Neural cell (in vitro differentiated cells): ENCODE measurements at regions not wholly inside any gene's neighbourhood (a gene's known extent, or its start where the extent isn't known, plus 50 kb on each side); places are given as distances from the start of the nearest gene placed in this dataset.

Experiments used
- EZH2 ChIP-seq: fragments of 200-600, 300-800 bp; shearing (Covaris generic), sonication (generic); IDR thresholded peaks from 2 replicates; pipeline ENCODE4 v1.6.1; 2014; ENCODE audit warnings: antibody characterized with exemption, low read length, borderline replicate concordance, mild to moderate bottlenecking; ENCODE audit not compliant: insufficient read depth, poor library complexity, severe bottlenecking
- MXI1 ChIP-seq: fragments of 450-650 bp; conservative IDR thresholded peaks from 2 replicates; pipeline ENCODE4 v1.6.1; 2014; ENCODE audit warnings: antibody characterized with exemption, mild to moderate bottlenecking; ENCODE audit not compliant: poor library complexity, severe bottlenecking
- POLR2AphosphoS5 ChIP-seq: IDR thresholded peaks from 2 replicates; pipeline ENCODE4 v1.6.1; 2012
- RAD21 ChIP-seq: fragments of 450-650 bp; conservative IDR thresholded peaks from 2 replicates; pipeline ENCODE4 v1.6.1; 2014; ENCODE audit warnings: antibody characterized with exemption, mild to moderate bottlenecking, moderate library complexity
- SMC3 ChIP-seq: fragments of 450-650 bp; conservative IDR thresholded peaks from 2 replicates; pipeline ENCODE4 v1.6.1; 2014; ENCODE audit warnings: antibody characterized with exemption, mild to moderate bottlenecking, moderate library complexity; ENCODE audit not compliant: poor library complexity
- TAF1 ChIP-seq: IDR thresholded peaks from 2 replicates; pipeline ENCODE4 v1.6.1; 2012; ENCODE audit warnings: low read depth
- TF ChIP-seq, protein P1 (sequence below): fragments of 450-650 bp; IDR thresholded peaks from 2 replicates; pipeline ENCODE4 v1.5.1; 2014; ENCODE audit warnings: antibody characterized with exemption, mild to moderate bottlenecking, moderate library complexity; ENCODE audit not compliant: poor library complexity, severe bottlenecking
- TF ChIP-seq, protein P2 (sequence below): IDR thresholded peaks from 2 replicates; pipeline ENCODE4 v1.6.1; 2012; ENCODE audit warnings: borderline replicate concordance

DNA sequence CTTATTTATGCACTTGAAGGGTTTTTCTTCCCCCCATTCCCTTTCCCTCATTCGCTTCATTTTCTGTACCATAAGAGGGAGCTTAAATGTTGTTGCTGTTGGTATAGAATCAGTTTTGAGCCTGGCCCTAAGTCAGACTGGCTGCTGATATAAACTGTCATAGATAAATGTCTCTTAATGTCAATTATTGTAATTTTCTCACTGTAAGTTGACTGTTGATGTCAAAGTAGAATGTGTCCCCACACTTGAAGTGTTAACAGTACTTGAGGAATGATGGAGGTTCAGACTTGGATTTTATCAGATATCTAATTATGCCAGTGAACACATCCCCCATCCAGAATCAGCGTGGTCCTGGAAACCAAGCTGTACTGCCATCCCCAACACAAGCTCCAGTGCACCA lies 87.8 kb downstream of the PRR15 start:
- no peak for TF ChIP-seq SMC3
- TF ChIP-seq, protein P1, sequence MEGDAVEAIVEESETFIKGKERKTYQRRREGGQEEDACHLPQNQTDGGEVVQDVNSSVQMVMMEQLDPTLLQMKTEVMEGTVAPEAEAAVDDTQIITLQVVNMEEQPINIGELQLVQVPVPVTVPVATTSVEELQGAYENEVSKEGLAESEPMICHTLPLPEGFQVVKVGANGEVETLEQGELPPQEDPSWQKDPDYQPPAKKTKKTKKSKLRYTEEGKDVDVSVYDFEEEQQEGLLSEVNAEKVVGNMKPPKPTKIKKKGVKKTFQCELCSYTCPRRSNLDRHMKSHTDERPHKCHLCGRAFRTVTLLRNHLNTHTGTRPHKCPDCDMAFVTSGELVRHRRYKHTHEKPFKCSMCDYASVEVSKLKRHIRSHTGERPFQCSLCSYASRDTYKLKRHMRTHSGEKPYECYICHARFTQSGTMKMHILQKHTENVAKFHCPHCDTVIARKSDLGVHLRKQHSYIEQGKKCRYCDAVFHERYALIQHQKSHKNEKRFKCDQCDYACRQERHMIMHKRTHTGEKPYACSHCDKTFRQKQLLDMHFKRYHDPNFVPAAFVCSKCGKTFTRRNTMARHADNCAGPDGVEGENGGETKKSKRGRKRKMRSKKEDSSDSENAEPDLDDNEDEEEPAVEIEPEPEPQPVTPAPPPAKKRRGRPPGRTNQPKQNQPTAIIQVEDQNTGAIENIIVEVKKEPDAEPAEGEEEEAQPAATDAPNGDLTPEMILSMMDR = no peak
- no peak for TF ChIP-seq EZH2
- no peak for TF ChIP-seq RAD21
- no peak for TF ChIP-seq TAF1
- peak; percentile 61 for TF ChIP-seq POLR2AphosphoS5
- TF ChIP-seq MXI1 = no peak
- TF ChIP-seq, protein P2, sequence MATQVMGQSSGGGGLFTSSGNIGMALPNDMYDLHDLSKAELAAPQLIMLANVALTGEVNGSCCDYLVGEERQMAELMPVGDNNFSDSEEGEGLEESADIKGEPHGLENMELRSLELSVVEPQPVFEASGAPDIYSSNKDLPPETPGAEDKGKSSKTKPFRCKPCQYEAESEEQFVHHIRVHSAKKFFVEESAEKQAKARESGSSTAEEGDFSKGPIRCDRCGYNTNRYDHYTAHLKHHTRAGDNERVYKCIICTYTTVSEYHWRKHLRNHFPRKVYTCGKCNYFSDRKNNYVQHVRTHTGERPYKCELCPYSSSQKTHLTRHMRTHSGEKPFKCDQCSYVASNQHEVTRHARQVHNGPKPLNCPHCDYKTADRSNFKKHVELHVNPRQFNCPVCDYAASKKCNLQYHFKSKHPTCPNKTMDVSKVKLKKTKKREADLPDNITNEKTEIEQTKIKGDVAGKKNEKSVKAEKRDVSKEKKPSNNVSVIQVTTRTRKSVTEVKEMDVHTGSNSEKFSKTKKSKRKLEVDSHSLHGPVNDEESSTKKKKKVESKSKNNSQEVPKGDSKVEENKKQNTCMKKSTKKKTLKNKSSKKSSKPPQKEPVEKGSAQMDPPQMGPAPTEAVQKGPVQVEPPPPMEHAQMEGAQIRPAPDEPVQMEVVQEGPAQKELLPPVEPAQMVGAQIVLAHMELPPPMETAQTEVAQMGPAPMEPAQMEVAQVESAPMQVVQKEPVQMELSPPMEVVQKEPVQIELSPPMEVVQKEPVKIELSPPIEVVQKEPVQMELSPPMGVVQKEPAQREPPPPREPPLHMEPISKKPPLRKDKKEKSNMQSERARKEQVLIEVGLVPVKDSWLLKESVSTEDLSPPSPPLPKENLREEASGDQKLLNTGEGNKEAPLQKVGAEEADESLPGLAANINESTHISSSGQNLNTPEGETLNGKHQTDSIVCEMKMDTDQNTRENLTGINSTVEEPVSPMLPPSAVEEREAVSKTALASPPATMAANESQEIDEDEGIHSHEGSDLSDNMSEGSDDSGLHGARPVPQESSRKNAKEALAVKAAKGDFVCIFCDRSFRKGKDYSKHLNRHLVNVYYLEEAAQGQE = no peak
